GM19395 (cell line): ENCODE measurements at regions not wholly inside any gene's neighbourhood (a gene's known extent, or its start where the extent isn't known, plus 50 kb on each side); places are given as distances from the start of the nearest gene placed in this dataset.

ENCODE experiments used
- ATAC-seq: cut with Tn5 transposase; IDR thresholded peaks from one replicate; pipeline ENCODE4 v1.9.1; 2021; ENCODE audit warnings: mild to moderate bottlenecking, moderate library complexity; ENCODE audit not compliant: unreplicated experiment

DNA sequence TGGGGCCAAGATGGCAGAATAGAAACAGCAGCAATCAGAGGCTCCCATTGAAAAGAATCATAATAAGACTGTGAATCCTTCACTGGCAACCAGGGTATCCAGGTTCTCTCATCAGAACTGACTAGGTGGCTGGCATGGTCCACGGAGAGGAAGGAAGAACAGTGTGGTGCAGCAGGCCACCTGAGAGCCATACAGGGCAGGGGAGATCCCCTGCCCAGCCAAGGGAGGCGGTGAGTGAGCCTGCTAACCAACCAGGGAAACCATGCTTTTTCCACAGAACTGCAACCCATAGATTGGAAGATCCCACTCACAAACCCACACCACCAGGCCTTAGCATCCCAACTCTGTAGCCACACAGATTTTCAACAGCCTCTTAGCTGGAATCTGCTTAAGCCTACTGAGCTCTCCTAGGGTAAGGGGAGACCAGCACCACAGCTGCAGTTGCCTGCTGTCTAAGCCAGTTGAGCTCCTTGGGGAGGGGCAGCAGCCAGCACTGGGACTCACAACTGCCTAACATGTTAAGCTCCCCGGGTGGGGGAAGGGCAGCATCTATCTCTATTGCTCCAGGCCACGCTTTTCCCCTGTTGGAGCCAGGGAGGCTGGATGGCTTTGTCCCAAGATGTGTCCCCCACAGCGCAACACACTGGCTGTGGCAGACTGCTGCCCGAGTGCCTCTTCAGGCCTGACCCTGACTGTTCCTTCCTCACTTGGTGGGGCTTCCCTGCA is 342.6 kb upstream of the CCDC196 start:
- no peak for ATAC-seq

DNA sequence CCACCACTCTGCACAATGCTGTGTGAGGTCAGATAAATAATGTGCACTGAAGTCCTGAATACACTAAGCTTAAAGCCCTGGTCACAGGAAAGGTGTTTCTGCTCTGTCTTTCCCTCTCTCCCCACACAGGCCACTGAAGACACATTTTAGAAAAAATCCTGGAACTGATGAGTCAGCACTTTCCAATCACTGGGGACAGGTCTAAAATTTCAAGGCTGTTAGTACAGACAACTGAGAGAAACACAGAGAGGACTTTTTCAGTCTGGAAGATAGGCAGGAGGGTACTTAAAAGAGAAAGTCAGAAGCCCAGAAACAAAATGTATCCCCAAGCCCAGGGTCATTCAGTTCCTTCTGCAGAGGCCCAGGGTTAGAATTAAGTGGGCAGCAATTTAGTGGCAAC is 333.9 kb upstream of the CCDC196 start:
- ATAC-seq = no peak

DNA sequence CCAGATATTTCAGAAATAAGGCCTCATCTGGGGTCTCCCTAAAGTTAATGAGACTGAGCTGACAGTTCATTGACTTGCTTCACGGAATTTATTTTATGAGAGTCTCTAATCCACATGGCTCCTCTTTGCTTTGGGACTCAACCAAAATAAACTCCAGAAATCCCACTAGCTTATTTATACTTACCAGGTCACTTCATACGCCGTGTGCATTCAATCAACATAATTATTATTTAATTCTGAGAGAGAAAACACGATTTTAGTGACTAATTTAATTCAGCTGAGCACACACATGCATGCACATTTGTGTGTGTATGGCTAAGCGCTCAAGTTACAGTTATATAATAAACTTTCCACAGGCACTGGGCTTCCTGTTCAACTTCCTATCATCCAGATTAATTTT is 333.4 kb upstream of the CCDC196 start:
- ATAC-seq = no peak

DNA sequence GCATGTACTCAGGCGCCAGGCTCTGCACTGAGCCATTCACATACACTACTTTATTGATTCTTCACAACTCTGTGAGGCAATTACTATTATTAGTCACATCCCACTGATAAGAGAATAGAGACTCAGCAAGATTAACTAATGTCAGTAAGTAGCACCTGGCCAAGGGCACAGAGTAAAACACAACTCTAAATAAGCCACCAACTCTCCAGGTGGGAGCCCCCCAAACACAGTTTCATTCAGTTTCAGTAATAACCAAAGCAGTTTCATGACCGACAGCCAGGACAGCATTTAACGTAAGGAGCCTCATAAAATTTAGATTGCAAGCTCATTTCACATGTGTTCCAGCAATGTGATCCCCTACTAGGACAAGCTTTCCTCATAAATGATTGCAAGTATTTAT is 323.1 kb upstream of the CCDC196 start:
- ATAC-seq = no peak

DNA sequence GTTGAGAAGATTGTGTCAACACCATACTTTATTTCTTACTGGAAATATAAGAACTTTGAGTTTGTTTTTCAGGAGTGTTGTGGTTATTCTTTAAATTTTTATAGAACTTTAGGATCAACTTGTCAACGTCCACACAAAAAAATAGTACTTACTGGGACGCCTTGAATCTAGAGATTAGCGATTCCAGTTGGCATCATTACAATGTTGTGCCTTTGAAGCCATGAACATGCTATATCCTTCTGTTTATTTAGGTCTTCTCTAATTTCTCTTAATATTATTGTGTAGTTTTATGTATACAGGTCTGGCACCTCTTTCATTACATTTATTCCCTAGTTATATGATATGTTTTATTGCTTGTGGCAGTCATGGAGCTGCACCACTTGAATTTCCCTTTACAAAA is 320.8 kb upstream of the CCDC196 start:
- ATAC-seq = no peak

DNA sequence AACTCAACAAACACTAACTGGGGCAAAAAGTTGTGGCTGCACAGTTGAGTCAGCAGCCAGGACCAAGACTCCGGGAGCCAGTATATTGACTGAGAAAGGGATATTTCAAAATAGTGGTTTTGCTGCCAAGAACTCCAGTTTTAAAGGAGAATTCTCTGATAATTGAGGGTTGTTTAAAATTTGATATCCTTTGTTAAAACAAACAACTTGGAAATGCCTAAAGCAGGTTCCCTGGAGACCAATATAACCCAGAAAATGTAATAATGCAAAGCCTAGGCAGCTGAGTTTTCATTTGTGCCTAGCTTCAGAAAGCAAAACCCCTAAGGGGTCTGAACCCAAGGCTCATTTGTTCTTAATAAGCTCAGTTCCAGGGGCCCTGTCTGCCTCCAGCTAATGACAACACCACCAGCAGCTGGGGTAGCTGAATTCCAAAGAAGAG is 311.7 kb upstream of the CCDC196 start:
- no peak for ATAC-seq

DNA sequence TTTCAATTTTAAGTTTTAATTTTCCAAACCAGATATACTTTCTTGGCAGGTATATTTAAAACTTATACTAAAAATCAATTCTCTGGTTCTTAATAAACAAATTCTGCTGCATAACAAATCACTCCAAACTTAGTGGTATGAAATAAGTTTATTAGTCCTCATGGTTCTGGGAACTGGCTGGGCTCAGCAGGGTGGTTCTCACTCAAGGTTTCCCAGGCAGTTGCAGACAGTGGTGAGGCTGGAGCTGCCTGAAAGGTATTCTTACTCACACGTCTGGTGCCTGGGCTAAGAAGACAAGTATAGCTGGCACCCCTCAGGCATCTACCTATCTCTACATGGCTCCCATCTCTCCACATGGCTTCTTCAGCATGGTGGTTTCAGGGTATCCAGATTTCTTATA is 308.2 kb upstream of the CCDC196 start:
- ATAC-seq = no peak

DNA sequence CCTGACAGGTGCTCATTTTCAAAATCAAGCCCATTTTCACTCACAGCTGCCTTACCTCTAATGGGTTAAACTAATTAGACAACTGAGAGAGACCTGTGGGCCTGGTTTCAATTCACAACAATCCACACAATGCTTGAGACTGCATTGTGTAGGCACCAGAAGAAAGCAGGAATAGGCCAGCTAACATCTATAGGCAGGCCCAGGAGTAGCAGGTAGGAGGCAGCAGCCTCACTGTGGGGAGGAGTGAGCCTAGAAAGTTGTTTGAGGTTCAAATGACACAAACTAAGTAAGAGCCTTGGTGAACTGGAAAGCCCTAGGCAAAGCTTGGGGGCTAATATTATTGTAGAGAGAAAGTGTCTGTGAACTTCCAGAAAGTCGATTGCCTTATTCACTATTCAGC is 289.5 kb upstream of the CCDC196 start:
- no peak for ATAC-seq

DNA sequence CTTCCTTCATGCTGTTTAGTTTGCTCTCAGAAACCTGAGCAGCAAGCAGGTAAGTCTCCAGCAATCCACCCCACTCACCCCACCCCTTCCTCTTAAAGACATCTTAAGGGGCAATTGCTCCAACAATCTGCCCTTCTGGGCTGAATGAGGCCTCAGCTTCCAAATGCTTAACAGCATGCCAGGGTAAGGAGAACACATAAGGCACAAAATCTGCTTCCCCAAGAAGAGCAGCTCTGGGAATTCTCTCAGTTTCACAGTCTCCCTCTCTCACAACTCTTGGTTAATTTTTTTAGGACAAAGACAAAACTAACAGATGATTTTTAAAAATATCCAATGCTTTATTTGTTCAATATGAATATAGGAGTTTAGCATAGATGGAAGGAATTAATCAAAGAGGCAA is 288.9 kb upstream of the CCDC196 start:
- ATAC-seq = no peak

DNA sequence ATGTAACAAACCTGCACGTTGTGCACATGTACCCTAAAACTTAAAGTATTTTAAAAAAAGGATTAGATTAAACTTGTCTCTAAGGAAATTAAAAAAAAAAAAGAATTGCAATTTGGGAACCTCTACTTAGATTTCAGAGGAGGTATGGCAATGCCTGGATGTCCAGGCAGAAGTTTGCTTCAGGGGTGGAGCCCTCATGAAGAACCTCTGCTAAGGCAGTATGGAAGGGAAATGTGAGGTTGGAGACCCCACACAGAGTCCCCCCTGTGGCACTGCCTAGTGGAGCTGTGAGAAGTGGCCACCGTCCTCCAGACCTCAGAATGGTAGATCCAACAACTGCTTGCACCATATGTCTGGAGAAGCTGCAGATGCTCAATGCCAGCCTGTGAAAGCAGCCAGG is 279.6 kb upstream of the CCDC196 start:
- ATAC-seq = no peak

DNA sequence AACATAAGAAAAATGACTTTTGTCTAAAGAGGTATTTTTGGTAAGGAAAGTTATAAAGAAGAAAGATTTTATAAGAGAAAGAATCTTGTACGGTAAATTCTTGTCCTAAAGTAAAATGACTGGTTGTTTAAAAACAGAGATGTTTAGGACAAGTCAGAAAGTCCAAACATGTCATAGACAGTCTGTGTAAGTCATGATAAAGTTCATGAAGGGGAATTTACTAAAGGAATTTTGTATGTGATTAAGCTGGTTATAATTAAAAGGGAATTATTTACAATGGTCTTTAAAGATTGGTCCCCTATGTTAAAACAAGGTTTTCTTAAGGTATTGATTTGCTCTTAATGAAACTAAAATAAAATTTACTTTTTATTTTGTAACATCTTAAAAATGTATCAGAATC is 269.4 kb upstream of the CCDC196 start:
- no peak for ATAC-seq

DNA sequence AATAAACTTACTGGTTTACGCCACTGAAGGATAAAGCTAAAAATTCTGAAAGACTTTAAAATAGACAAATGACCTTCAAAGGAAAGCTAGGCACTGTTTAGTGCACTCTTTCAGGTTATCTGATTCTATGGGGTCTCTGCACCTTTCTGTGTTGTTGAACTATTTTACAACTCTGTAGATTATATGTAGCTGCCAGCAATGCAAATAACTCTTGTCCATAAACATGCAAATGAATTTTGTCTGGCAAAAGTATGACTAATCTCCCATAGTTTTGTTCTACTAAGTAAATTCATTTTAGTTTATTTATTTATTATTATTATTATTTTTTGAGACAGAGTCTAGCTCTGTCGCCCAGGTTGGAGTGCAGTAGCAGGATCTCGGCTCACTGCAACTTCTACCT is 266.3 kb upstream of the CCDC196 start:
- no peak for ATAC-seq

DNA sequence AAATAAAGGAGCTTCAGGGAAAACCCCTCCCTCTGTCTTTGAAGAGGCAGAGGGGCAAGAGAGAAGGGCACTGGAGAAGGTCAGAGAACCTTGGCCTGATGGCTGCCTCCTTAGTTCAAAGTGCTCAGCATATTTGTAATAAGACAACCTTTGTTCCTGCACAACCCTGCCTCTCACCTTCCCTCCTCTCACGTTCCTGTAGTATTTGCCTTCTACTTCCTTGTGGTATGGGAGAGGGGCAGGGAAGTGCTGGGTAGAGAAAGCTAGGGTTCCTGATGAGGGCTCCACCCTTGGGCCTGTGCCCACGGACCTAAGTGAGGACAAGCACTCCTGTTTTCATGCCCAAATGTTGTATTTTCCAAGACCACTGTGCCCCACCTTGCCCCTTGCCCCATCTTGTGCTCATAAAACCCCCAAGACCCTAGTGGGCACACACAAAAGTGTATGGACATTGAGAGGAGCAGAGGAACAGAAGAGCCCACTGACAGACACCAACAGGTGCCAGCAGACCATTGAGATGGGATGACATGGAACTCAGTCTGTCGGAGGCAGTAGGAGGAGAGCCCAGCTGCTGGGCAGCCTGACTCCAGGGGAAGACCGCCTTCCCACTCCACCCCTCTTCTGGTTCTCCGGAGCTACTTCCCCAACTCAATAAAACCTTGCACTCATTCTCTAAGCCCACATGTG is 261.5 kb upstream of the CCDC196 start:
- no peak for ATAC-seq

DNA sequence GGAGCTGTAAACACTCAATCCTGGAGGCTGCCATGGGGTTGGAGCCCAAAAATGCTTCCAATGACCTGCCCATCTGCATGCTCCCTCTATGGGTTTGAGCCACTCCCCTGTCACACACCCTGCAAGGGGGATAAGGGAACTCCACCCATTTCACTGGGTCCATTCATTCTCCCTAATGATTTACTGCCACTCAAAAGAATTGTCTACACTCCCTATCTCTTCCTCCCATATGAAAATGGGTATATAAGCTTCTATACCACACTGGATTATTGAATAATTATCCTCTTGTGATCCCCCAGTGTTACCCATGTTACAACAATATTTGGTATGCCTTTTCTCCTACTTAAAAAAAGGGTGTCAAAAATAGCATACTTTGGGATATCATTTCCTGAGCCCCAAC is 260.8 kb upstream of the CCDC196 start:
- ATAC-seq = no peak

DNA sequence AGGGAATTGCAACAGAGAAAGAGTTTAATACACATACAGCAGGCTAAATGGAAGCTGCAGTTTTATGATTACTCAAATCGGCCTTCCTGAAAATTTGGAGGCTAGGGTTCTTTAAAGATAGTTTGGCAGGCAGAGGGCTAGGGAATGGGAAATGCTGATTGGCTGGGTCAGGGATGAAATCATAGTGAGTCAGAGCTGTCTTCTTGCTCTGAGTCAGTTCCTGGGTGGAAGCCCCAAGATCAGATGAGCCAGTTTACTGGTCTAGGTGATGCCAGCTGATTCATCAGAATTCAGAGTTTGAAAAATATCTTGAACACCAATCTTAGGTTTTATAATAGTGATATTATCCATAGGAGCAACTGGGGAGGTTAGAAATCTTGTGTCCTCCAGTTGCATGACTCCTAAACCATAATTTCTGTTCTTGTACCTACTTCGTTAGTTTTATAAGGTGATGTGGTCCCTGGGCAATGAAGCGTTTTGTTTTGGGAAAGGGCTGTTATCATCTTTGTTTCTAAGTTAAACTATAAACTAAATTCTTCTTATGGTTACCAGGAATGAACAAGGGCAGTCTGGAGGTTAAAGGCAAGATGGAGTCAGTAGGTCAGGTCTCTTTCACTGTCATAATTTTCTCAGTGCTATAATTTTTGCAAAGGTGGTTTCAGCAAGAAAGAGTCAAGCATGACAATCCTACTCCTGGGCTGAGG is 257.8 kb upstream of the CCDC196 start:
- ATAC-seq = no peak

DNA sequence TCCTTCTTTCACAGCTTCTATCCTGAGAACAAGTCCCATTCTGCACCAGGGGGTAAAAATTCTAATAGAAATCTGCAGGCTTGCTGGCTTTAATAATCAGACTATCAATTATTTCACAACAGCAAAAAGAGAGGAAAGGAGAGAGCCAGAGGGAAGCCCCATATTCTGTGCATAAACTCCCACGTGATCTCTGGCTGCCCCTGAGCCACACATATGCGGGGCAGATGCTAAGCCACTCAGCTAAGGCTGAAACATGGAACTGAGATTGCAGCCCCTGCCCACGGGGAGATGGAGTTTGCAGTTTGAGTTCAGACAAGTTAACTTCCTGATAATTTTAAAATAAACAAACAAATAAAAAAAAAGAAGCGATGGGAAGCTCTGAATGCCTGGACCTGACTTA is 254.4 kb upstream of the CCDC196 start:
- no peak for ATAC-seq

DNA sequence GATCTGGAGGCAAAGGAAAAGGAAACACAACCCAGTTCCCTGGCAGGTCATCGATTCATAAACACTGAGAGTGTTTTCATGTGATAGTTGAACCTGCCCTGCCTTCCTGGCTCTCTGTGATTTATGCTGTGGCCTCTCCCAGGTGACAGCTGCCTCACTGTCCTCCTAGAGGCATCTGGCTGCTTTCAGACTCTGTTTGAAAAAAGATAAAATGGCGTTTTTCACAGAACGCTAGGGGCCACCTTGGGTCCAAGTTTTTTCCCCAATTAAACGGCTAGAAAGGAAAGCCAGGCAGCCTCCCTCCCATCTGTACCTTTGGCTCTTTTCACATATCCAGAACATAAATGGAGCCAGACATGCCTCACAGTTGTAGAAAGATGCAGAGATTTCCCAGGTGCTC is 252.6 kb upstream of the CCDC196 start:
- ATAC-seq = no peak

DNA sequence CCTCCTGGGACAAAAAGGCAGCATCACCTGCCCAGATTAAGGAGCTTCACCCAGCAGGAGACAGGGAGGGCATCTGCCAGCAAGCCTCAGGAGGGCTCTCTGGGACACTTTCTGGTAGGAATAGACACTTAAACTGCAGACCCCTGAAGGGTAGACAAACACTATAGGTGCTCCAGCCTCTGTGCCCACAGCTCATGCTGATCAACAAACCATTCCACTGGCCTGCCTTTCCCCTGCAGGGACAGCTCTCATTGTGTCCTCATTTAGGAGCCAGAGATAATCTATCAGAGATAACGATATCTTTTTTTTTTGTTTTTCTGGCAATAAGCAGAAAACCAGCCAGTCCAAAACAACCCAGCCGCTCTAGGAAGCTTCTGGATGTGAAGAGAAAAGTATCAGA is 251.8 kb upstream of the CCDC196 start:
- no peak for ATAC-seq

DNA sequence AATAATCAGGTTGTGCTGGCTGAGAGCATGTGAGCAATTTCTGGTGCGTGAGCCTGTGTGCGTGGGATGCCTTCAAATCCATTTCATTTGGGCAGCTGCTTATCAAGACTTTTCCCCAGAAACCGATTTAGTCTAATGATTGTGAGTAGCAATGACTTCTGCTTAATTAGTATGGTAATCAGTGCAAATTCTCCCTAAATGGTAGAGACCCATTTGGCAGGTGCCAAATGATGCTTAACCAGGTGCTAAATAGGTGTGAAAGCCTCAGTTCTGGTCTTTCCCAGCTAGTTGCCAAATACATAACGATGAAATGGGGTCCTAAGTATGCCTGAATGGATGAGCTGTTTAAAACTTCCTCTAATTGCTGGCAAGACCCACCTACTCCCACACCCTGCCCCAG is 248.4 kb upstream of the CCDC196 start:
- ATAC-seq = no peak

DNA sequence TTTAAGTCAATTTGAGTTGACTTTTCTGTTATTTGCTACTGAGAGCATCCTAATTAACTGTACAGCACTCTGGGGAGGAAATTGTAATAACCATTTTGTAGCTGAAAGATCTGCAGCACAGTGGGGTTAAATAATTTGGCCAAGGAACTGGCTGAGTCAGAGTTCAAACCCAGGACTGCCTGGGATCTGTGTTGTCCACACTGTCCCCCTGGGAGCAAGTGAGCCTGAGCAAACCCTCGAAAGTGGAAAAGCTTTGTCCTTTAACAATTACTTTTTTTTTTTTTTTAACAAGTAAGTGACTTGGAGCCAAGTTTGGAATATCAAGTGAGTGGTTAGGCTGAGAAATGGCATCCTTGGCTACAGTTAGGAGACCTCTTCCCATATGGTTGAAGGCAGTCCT is 247.2 kb upstream of the CCDC196 start:
- ATAC-seq = no peak

DNA sequence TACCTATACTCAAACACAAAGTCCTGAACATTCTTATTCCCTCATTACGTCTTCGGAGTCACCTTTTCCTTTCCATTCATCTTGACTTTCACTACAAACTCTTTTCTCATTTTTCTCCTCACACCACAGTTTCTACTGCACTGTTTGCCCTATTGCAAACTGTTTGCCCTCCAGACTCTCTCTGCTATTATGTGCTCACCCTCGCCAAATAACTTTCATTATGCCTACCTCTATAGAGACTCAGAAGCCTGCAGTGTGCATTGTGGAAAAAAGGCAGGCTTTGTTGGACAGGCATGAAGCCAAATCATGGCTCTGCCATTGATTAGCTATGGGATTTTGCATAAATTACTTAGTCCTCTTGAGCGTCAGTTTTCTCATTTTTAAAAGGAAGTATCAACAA is 246.6 kb upstream of the CCDC196 start:
- ATAC-seq = no peak

DNA sequence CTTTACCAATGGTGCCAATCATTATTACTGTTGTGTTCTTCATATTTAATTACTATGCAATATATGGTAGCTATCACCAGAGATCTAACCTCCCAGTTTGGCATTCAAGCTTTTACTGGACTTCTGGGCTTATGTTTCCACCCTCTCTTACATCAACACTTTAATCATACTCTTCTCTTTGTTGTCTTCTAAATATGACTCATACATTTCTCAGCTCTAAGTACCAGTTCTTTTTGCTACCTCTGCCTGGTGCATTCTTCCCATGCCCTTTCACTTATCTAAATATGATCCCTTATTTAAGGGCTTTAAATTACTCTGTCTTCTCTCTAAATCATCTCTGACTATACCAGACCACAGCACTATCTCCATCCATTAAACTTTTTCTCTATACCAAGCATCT is 246.1 kb upstream of the CCDC196 start:
- no peak for ATAC-seq
